ENCODE measurements at regions not wholly inside any gene's neighbourhood (a gene's known extent, or its start where the extent isn't known, plus 50 kb on each side); places are given as distances from the start of the nearest gene placed in this dataset.

- TF ChIP-seq POLR2A (IDR thresholded peaks at IDR 0.05), result no peak
- no peak for TF ChIP-seq CTCF (IDR thresholded peaks at IDR 0.05)
These were observed 655.6 kb upstream of the NEGR1 start for GRCh38 chr1:72937905-72938304.

Measured in adrenal gland (tissue), 5 donors.